ENCODE measurements at regions not wholly inside any gene's neighbourhood (a gene's known extent, or its start where the extent isn't known, plus 50 kb on each side); places are given as distances from the start of the nearest gene placed in this dataset.

DNA sequence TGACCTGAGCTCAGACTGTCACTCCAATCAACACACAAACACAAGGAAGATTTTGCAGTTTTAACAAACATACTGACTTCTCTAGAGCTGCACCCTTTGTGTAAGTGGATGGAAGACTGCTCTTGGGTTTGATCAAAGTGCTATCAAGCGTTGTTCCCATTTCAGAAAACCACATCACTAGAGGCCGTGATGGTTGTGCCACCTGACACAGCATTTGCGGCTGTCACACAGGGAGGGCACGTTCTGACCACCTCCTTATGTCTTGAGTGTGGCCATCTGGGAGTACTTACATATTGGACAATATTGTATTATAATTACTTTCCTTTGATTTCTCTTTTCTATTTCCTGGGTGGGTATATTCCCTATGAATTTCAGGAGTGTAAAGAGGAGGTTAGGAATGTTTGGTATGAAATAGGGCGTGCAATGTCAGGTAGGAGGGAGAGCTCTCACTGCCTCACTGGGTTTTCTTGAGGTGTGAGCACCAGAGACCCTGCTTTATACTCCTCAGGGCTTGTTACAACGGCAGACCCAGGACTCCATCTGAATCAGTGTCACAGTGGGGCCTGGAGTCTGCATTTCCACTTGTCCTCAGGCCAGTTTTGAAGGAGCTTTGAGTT lies 74.3 kb downstream of the SYNE3 start:
- DNase-seq = no peak

DNA sequence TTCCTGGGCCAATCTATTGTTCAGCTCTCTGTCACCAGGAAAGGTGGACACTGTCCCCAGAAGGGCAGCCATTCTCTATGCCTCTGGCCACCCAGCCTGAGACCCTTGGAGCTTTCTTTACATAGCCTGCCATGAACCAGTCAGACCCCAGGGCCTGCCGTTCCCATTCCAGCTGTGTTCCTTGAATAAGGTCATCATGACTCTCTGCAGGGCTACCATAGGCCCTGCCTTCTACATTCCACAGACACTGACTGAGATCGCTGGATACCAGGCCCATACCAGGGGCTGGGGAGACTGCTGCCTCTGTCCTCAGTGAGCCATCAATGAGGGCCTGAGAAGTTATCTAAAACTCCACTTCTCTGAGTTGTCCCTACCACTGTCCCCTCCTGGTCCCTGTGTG lies 75.5 kb downstream of the SYNE3 start:
- no peak for DNase-seq

GRCh38 chr14:95440496-95440895 lies 76.0 kb downstream of the SYNE3 start:
- DNase-seq = no peak

- no peak for DNase-seq
Observed at GRCh38 chr14:95439881-95440280, 76.6 kb downstream of the SYNE3 start.

GRCh38 chr14:95437715-95438114 lies 78.7 kb downstream of the SYNE3 start:
- no peak for DNase-seq

DNA sequence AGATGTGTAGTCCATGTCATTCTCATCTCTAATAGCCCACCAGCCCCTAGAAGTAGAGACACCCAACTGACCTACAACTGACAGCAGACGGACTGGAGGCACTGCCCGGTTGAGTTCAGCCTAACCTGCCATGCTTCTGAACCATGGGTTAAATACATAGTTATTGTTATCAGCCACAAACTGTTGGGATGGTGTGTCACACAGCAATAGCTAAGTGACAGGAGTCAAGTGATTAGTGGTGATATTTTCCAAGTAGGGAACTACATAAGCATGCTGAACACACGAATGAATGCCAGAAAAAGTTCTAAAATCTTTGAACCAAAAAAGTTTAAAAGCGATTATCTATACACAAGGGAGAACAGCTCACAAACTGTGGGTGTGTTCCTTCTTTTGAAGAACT lies 80.1 kb downstream of the SYNE3 start:
- DNase-seq = no peak

- DNase-seq = no peak
Observed at GRCh38 chr14:95434121-95434520, 82.3 kb downstream of the SYNE3 start.

GRCh38 chr14:95433094-95433478 lies 83.4 kb downstream of the SYNE3 start:
- no peak for DNase-seq

DNA sequence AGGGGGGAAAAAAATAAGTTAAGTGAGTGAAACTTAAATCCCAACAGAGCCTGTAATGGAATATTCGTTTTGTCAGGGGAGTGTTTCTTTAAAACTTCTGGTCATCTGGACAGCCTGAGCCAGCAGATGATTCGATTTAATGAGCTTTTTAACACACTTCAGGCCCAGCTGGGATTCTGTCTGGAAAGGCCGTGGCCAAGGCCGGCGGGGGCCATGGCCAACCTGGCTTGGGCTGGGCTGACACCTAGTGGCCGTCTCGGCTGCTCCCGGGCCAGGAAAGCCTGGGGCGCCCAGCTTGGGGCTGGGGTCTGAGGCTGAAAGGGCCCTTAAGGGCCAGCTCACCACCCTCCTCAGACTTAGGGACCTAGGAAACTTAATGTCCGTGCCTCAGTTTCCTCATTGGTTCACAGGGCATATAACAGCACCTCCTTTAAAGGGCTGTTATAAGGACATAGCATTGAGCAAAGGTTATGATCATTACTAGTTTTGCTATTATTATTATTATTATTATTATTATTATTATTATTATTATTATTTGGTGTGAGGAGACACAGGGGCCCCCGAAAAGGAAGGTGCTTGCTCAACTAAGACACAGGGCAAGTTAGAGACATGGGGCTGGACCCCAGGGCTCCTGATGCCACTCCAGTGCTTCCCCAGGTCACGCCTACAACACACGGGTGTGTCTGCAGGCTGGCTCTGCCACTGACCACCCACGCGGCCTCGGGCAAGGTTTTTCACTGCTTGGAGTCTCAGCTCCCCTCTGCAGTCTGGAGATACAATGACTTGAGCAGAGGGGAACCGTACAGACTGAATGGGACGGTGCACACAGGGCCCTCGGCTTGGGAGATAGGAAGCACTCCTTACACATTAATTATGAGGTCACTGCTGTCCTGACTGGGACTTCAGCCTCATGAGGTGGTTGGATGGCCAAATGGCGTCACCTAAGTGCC lies 84.0 kb downstream of the SYNE3 start:
- DNase-seq = no peak

DNA sequence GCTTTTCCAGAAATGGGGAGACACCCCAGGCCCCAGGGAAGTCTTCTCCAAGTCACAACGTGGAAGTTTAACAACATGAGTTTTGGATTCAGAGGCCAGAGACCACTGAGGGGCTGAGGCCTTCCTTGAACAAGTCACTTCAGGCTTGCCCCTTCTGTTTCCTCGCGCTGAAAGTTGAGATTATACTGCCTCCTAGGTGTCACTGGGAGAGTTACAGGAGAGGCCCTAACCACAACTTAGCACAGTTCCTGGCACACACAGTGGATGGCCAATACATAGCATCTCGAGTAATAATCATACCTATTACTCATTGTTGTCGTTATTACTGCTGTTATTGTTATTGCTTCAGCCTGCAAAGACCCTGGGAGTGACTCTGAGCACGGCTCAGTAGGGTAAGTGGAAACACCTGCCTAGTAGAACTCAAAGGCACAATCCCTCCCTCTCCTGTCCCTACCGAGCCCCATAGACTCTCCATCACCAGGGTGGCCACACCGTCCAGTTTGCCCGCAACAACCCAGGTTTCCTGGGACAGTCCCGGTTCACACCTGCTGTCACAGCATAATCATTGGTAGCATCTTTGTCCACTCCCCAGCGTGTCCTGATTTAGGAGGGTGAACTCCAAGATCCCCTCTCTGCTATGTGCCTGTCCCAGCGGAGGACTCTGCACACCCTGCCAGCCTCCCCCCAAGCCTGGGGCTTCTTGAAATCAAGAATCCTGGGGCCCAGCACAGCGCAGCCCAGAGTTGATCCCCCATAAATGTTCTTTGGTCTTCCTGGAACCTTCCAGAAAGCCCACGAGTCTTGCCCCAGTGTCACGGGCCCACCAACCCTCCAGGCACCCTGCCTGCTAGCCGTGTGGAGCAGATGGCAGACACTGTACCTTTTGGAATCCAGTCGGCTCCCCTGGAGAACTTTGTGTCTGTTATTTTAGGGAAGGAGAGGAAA lies 85.0 kb downstream of the SYNE3 start:
- DNase-seq = no peak

GRCh38 chr14:95428557-95428956 lies 87.9 kb downstream of the SYNE3 start:
- no peak for DNase-seq

GRCh38 chr14:95426116-95426475 lies 90.4 kb downstream of the SYNE3 start:
- no peak for DNase-seq

GRCh38 chr14:95425369-95426115 lies 90.9 kb downstream of the SYNE3 start:
- no peak for DNase-seq

DNA sequence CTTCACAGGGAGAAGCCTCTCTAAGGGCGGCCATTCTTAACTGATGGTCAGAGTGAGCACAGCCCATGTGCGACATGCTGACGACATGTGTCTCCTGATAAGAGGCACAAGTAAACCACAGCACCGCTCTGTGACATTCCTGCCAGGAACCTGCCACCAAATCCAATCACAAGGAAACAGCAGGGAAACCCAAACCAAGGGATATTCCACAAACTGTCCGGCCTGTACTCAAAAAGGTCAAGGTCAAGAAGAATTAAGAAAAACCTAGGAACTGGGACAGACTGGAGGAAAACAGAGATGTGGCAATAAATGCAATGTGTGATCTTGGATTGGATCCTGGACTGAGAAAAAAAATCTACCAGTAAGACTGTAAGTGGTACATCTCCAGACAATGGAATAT lies 91.9 kb downstream of the SYNE3 start:
- DNase-seq = no peak

DNA sequence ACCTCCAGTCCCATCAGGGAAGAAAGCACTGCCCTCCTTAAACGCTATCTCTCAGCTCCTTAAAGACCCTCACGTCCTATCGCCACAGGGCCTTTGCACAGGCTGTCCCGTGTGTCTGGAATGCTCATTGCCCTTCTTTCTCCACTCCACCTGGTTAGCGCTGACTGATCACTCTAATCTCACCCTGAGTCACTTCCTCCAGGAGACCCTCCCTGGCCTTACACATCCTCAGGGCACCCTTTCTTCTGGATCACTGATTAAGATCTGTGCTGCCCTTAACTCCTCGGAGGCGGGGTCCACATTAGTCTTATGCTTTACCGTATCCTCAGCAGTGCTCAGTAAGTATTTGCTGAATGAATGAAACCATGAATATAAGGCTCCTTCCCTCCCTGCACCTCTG lies 94.7 kb downstream of the SYNE3 start:
- no peak for DNase-seq

GRCh38 chr14:95420060-95420459 lies 96.4 kb downstream of the SYNE3 start:
- no peak for DNase-seq

DNA sequence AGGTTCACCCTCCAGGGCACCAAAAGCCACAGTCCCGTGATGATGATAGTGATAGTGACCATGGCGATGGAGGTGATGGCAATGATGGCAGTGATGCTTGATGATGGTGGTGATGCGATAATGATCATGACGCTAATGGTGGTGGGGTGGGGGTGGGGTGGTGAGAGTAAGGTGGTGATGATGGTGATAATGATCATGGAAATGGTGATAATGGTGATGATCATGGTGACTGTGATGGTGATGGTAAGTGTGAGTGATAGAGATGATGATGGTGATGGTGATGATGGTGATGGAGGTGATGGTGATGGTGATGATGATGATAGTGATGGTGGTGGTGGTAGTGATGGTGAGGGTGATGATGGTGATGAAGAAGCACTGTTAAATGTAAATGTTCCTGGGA lies 96.9 kb downstream of the SYNE3 start:
- DNase-seq = no peak

- no peak for DNase-seq
Observed at GRCh38 chr14:95418858-95419257, 97.6 kb downstream of the SYNE3 start.

GRCh38 chr14:95417492-95417891 lies 97.8 kb upstream of the CLMN start:
- no peak for DNase-seq

DNA sequence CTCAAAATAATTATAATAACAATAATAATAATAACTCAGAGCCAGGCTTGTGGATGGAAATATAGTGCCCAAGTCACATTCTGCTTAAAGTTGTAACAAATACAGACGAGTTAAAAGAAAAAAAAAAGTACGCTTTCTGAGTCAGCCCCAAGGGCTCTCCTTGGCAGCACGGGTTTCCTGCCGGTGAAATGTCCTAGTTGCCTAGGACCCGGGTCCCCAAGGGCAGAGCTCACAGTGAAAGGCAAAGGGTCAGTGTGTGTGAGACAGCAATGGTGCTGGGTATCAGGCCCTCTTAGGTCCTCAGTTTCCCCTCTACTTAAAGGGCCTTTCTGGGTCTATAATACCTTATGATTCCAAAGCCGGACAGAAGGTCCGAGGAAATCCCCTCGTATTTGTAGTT lies 96.3 kb upstream of the CLMN start:
- no peak for DNase-seq

DNA sequence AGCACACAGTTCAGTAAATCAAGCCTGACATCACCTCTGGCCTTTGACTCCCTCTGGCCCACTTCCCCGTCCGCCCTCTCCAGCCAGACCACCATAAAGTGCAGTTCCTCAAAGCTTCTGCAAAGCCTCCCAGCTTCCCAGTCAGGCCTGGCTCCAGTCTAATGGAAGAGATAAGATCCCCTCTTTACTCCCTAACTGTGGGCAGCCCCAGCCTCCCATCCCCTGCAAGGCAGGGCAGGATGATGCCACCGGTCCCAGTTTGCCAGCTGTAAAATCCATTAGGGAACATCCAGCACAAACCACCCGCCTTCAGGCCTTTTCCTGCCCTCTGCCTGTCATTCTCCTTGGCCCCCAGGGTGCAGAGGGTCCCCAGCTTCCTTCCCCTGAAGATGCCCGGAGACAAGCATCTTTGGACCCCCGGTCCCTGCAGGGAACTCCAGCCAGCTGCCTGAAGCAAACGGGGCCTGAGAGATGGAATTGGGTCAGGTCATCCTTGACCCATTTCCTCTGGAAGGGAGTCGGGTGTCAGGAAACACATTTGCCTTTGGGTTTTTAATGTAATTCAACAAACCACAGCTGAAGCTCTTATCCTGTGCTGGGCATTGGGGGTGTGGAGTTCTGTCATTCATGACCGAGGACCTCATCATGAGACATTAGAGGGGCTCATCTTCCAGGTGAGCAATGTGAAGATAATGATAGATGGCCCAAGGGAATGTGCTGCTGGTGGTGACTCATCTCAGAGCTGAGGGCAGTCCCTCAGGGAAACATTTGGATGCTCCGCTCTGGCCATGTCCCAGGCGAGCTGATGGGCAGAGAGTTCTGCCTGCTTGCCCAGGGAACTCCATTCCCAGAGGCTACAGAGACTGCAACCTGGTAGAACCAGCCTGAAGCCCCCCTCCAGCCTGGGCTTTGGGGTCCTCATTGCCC lies 93.8 kb upstream of the CLMN start:
- DNase-seq = no peak

- DNase-seq = no peak
Observed at GRCh38 chr14:95410838-95411237, 91.1 kb upstream of the CLMN start.
